H4 (cell line): ENCODE measurements at regions not wholly inside any gene's neighbourhood (a gene's known extent, or its start where the extent isn't known, plus 50 kb on each side); places are given as distances from the start of the nearest gene placed in this dataset.
"Not testable (repeated sequence)": the region's sequence is repeated elsewhere in the genome, so short reads cannot be mapped to it uniquely, and the experiment has no call there.

ENCODE experiments used
- DNase-seq: peaks from one replicate; pipeline ENCODE4 v3.0.0-alpha.2; 2015; ENCODE audit warnings: low spot score

- DNase-seq, result no peak
Observed at GRCh38 chr3:191076903-191077552, 122.0 kb upstream of the OSTN start.

- no peak for DNase-seq
Observed at GRCh38 chr3:191074511-191074910, 124.5 kb upstream of the OSTN start.

- DNase-seq, result no peak
Observed at GRCh38 chr3:191070762-191071403, 128.2 kb upstream of the OSTN start.

GRCh38 chr3:191070201-191070600 lies 128.8 kb upstream of the OSTN start:
- DNase-seq, result peak; percentile 65

- DNase-seq, result no peak
Observed at GRCh38 chr3:191068946-191069813, 129.9 kb upstream of the OSTN start.

- peak; percentile 28 for DNase-seq
Observed at GRCh38 chr3:191066669-191067068, 132.4 kb upstream of the OSTN start.

GRCh38 chr3:191065181-191065805 lies 133.7 kb upstream of the OSTN start:
- DNase-seq, result no peak

- peak; percentile 34 for DNase-seq
Observed at GRCh38 chr3:191051037-191051436, 148.0 kb upstream of the OSTN start.

GRCh38 chr3:191047930-191048329 lies 151.1 kb upstream of the OSTN start:
- no peak for DNase-seq

- DNase-seq, result no peak
Observed at GRCh38 chr3:191030929-191031328, 168.1 kb upstream of the OSTN start.

GRCh38 chr3:191030491-191030890 lies 168.0 kb upstream of the GMNC start:
- DNase-seq, result no peak

GRCh38 chr3:191026746-191027145 lies 164.3 kb upstream of the GMNC start:
- no peak for DNase-seq

- no peak for DNase-seq
Observed at GRCh38 chr3:191020730-191021396, 158.4 kb upstream of the GMNC start.

GRCh38 chr3:191019855-191020254 lies 157.4 kb upstream of the GMNC start:
- DNase-seq, result no peak

GRCh38 chr3:191015960-191016359 lies 153.5 kb upstream of the GMNC start:
- DNase-seq, result not testable (repeated sequence)

GRCh38 chr3:191008074-191008473 lies 145.6 kb upstream of the GMNC start:
- DNase-seq, result no peak

GRCh38 chr3:191005790-191006189 lies 143.3 kb upstream of the GMNC start:
- DNase-seq, result no peak

- no peak for DNase-seq
Observed at GRCh38 chr3:191003742-191004141, 141.2 kb upstream of the GMNC start.

GRCh38 chr3:190996181-190996775 lies 133.8 kb upstream of the GMNC start:
- DNase-seq, result peak; percentile 31

- DNase-seq, result no peak
Observed at GRCh38 chr3:190995156-190995555, 132.7 kb upstream of the GMNC start.

GRCh38 chr3:190990898-190991297 lies 128.4 kb upstream of the GMNC start:
- no peak for DNase-seq
